K562 (cell line): ENCODE measurements at regions not wholly inside any gene's neighbourhood (a gene's known extent, or its start where the extent isn't known, plus 50 kb on each side); places are given as distances from the start of the nearest gene placed in this dataset.

Experiments used
- ATAC-seq: fragments of 200-7000 bp; cut with Tn5 transposase; 3 replicates; pipeline ENCODE4 v1.9.1; 2020; ENCODE audit warnings: moderate library complexity
- BruUV-seq: library from RNA; stranded (reverse); fragments of 400-500 nt; replicated peaks from 2 replicates; lab custom pipeline; 2021; lab: Mats Ljungman, UMichigan
- CTCF ChIA-PET: fragments of 300-600 bp; formaldehyde crosslinking; extraction: SDS; loops from one replicate; lab custom pipeline; 2021; ENCODE audit warnings: low intra/inter-chr PET ratio; lab: Yijun Ruan, JAX
- POLR2A ChIA-PET: fragments of 300-600, 350-650 bp; sonication (Branson Sonifier 250); formaldehyde crosslinking; extraction: SDS; loops from one replicate; lab custom pipeline; 2021; ENCODE audit warnings: antibody characterized with exemption, inconsistent platforms; lab: Yijun Ruan, JAX
- DNase-seq, 4 experiments: peaks; one replicate each; pipeline versions ENCODE4 v3.0.0 to v3.0.0-alpha.2; 2011 to 2018; ENCODE audit warnings: low spot score in 3 of 4, mixed read lengths in 3 of 4; ENCODE audit errors: extremely low read depth in 1 of 4
- FAIRE-seq: peaks from 2 replicates; lab custom pipeline; 2011; peaks lifted over from hg19 to GRCh38; lab: Jason Lieb, UNC
- H2AFZ ChIP-seq: 2 replicates; pipeline ENCODE4 v1.6.0; 2011; ENCODE audit warnings: low read depth, low read length, control low read depth, inconsistent platforms
- H3K27ac ChIP-seq: fragments of 200-600 bp; 3 replicates; pipeline ENCODE4 v1.8.0; 2011; ENCODE audit warnings: low read depth, mild to moderate bottlenecking, control low read depth, inconsistent platforms, low read length, moderate library complexity, mixed read lengths; ENCODE audit errors: extremely low read depth
- H3K27me3 ChIP-seq, 2 experiments: fragments of 300-600 bp in 1 of 2; 2 replicates in 1 of 2; 3 replicates in 1 of 2; pipeline versions ENCODE4 v1.6.0 to v1.8.0; 2011; ENCODE audit warnings: inconsistent platforms in 2 of 2, low read length in 2 of 2, mild to moderate bottlenecking in 1 of 2, mixed read lengths in 1 of 2, moderate library complexity in 1 of 2; ENCODE audit not compliant: control insufficient read depth in 2 of 2, insufficient read depth in 2 of 2
- H3K36me3 ChIP-seq: fragments of 300-600 bp; 3 replicates; pipeline ENCODE4 v1.8.0; 2011; ENCODE audit warnings: mild to moderate bottlenecking, low read length, inconsistent platforms; ENCODE audit not compliant: control insufficient read depth, insufficient read depth
- H3K4me1 ChIP-seq, 2 experiments: fragments of 200-600 bp in 1 of 2; replicated peaks in 1 of 2; 2 replicates in 1 of 2; 3 replicates in 1 of 2; pipeline versions ENCODE4 v1.5.1 to v1.8.0; 2011; ENCODE audit warnings: inconsistent platforms in 2 of 2, low read length in 2 of 2, mild to moderate bottlenecking in 1 of 2, mixed read lengths in 1 of 2, moderate library complexity in 1 of 2; ENCODE audit not compliant: control insufficient read depth in 2 of 2, insufficient read depth in 2 of 2
- H3K4me2 ChIP-seq: 2 replicates; pipeline ENCODE4 v1.6.1; 2011; ENCODE audit warnings: low read length, control low read depth, inconsistent platforms, mixed read lengths; ENCODE audit not compliant: insufficient read depth
- H3K4me3 ChIP-seq: fragments of 200-600 bp; sonication (generic), shearing (Covaris generic); 2 replicates; pipeline ENCODE4 v1.5.1; 2016; ENCODE audit warnings: control low read depth, inconsistent platforms
- H3K79me2 ChIP-seq: fragments of 200-600 bp; 3 replicates; pipeline ENCODE4 v1.8.0; 2011; ENCODE audit warnings: low read length, inconsistent platforms; ENCODE audit not compliant: control insufficient read depth, insufficient read depth
- H3K9ac ChIP-seq, 2 experiments: 2 replicates each; pipeline versions ENCODE4 v1.6.0 to v1.6.1; 2011; ENCODE audit warnings: low read depth in 2 of 2, low read length in 2 of 2, control low read depth in 1 of 2, inconsistent platforms in 1 of 2, mild to moderate bottlenecking in 1 of 2, mixed read lengths in 1 of 2; ENCODE audit not compliant: insufficient read depth in 1 of 2
- H3K9me1 ChIP-seq: one replicate; pipeline ENCODE4 v1.6.0; 2011; ENCODE audit warnings: inconsistent platforms, mild to moderate bottlenecking, low read length, moderate library complexity; ENCODE audit not compliant: control insufficient read depth, insufficient read depth
- H3K9me3 ChIP-seq: replicated peaks from 2 replicates; pipeline ENCODE4 v1.5.1; 2011; ENCODE audit warnings: low read depth, low read length, inconsistent platforms; ENCODE audit not compliant: control insufficient read depth, insufficient read depth
- H4K20me1 ChIP-seq: replicated peaks from 2 replicates; pipeline ENCODE4 v1.6.1; 2011; ENCODE audit warnings: low read length, inconsistent platforms, mixed read lengths; ENCODE audit not compliant: control insufficient read depth, insufficient read depth
- GATAD2A ChIP-seq: fragments of 450-650 bp; IDR thresholded peaks from 2 replicates; pipeline ENCODE4 v1.6.1; 2017
- HES1 ChIP-seq: fragments of 450-650 bp; IDR thresholded peaks from 2 replicates; pipeline ENCODE4 v1.6.1; 2016; ENCODE audit warnings: low read depth, mild to moderate bottlenecking, moderate library complexity
- MTA3 ChIP-seq: fragments of 450-650 bp; formaldehyde crosslinking; IDR thresholded peaks from 2 replicates; pipeline ENCODE4 v1.6.1; 2017; ENCODE audit warnings: mild to moderate bottlenecking, borderline replicate concordance
- RERE ChIP-seq: sonication (generic); formaldehyde crosslinking; IDR thresholded peaks from 2 replicates; pipeline ENCODE4 v1.8.0; 2023; ENCODE audit warnings: missing genetic modification reagents, mild to moderate bottlenecking, borderline replicate concordance
- SPI1 ChIP-seq: IDR thresholded peaks from 2 replicates; pipeline ENCODE4 v1.6.1; 2011; ENCODE audit warnings: low read depth, low read length, control low read depth, borderline replicate concordance
- ZNF589 ChIP-seq: fragments of 200-800 bp; sonication (Bioruptor generic); IDR thresholded peaks from 2 replicates; pipeline ENCODE4 v1.6.1; 2016; ENCODE audit warnings: low read depth, missing genetic modification characterization, missing compliant biosample characterization
- WGBS: fragments of 100-300 bp; shearing (Covaris generic); methylation state at CpG from one replicate; pipeline ENCODE4 v1.1.6; 2016; ENCODE audit warnings: low coverage, mixed read lengths; ENCODE audit not compliant: insufficient coverage; ENCODE audit errors: missing lambda C conversion rate; 5-methylcytosine and 5-hydroxymethylcytosine counted together
- in situ Hi-C: fragments of 300-500 bp; cut with MboI; formaldehyde crosslinking; loops from 4 replicates; pipeline ENCODE4 v1.15.0; 2018; ENCODE audit warnings: inconsistent platforms, mixed read lengths
- intact Hi-C: fragments of 100-400 bp; cut with micrococcal nuclease; formaldehyde crosslinking; loops from 2 replicates; pipeline ENCODE4 v1.14.2; 2022
- TF ChIP-seq, protein P1 (sequence below), 2 experiments: fragments of 200-800 bp in 1 of 2; sonication (Bioruptor generic) in 1 of 2; sonication (generic) in 1 of 2; formaldehyde crosslinking in 1 of 2; IDR thresholded peaks in 1 of 2; conservative IDR thresholded peaks in 1 of 2; 2 replicates each; pipeline versions ENCODE4 v1.5.0 to v1.6.1; 2016 to 2020; ENCODE audit warnings: missing compliant biosample characterization in 1 of 2, missing genetic modification characterization in 1 of 2, missing genetic modification reagents in 1 of 2

- no CpG with 5 or more reads among the region's 3 CpGs for WGBS
- Histone ChIP-seq H3K27me3 (no peaks in the 10 kb centered on the region), H2AFZ (no peak overlapping the region), H4K20me1 (no peaks in the 10 kb centered on the region), H3K9me1 (no peaks in the 10 kb centered on the region), H3K27ac (no peak overlapping the region), H3K4me2 (no peak overlapping the region), H3K36me3 (no peaks in the 10 kb centered on the region), H3K9me3 (no peaks in the 10 kb centered on the region), H3K79me2 (no peaks in the 10 kb centered on the region), H3K4me1 (no peaks in the 10 kb centered on the region), H3K9ac (no peak overlapping the region), H3K4me3 (no peak overlapping the region)
- in situ Hi-C loops, result no loop called here
- intact Hi-C loops, result no loop called here
- DNase-seq, result no peak
- no peak for FAIRE-seq
- no TSS peak for BruUV-seq
- CTCF ChIA-PET, result no interaction called here
- TF ChIP-seq SPI1 (peak; percentile 82), ZNF589 (CRISPR knock-in tag) (no peak)
- POLR2A ChIA-PET, result interaction anchor here (1.0 kb wide), 1 partner anchor 9 kb away, joined by 3 read pairs; no protein-coding TSS in a partner anchor
- no peak for ATAC-seq
These were observed 62.9 kb downstream of the KCNE4 start for GRCh38 chr2:223114917-223115316.

DNA sequence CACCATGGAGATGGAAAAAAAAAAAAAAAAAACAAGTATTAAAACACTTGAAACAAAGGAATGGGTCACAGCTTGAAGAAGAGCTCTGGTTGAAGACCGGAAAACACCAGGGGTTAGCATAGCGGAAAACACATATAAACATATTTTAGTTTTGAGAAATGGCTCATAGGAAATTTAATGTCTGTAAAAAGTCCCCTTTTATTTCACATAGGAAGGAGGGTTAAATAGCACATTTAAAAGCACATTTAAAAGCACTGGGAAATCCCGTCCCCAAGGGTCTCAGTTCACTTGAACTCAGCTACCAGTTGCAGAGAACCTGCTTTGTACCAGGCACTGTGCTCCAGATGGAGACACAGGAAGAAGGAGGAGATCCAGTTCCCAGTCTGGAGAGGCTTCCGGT lies 65.5 kb downstream of the KCNE4 start:
- Histone ChIP-seq H3K4me3 (no peak overlapping the region), H3K9ac (no peak overlapping the region), H3K36me3 (no peaks in the 10 kb centered on the region), H3K9me3 (no peaks in the 10 kb centered on the region), H3K27me3 (no peaks in the 10 kb centered on the region), H2AFZ (no peak overlapping the region), H3K9me1 (no peaks in the 10 kb centered on the region), H3K4me1 (no peaks in the 10 kb centered on the region), H3K79me2 (no peaks in the 10 kb centered on the region), H3K4me2 (no peak overlapping the region), H3K27ac (no peak overlapping the region), H4K20me1 (no peaks in the 10 kb centered on the region)
- no peak for ATAC-seq
- FAIRE-seq, result no peak
- no TSS peak for BruUV-seq
- TF ChIP-seq GATAD2A (no peak), HES1 (no peak), MTA3 (no peak), RERE (CRISPR knock-in tag) (no peak)
- TF ChIP-seq, protein P1, sequence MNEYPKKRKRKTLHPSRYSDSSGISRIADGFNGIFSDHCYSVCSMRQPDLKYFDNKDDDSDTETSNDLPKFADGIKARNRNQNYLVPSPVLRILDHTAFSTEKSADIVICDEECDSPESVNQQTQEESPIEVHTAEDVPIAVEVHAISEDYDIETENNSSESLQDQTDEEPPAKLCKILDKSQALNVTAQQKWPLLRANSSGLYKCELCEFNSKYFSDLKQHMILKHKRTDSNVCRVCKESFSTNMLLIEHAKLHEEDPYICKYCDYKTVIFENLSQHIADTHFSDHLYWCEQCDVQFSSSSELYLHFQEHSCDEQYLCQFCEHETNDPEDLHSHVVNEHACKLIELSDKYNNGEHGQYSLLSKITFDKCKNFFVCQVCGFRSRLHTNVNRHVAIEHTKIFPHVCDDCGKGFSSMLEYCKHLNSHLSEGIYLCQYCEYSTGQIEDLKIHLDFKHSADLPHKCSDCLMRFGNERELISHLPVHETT (CRISPR knock-in tag; conservative IDR thresholded peaks at IDR 0.05 in 1 of 2, IDR thresholded peaks at IDR 0.05 in 1 of 2), result no peak
- intact Hi-C loops (no loop called here), in situ Hi-C loops (no loop called here)
- ChIA-PET POLR2A (no interaction called here), CTCF (no interaction called here)
- 5% methylated on average over 4 of the region's 4 CpGs for WGBS
- DNase-seq, result no peak
